ENCODE measurements at regions not wholly inside any gene's neighbourhood (a gene's known extent, or its start where the extent isn't known, plus 50 kb on each side); places are given as distances from the start of the nearest gene placed in this dataset.

GRCh38 chr6:170127151-170127550, 163.7 kb downstream of the DLL1 start:
- no peak overlapping the region for H3K4me3 ChIP-seq (ENCODE audit: low read depth, low read length)
- FAIRE-seq (no peak), DNase-seq (ENCODE audit: low read depth) (no peak)
- no peaks in the 10 kb centered on the region for H3K36me3 ChIP-seq (ENCODE audit: control insufficient read depth, insufficient read depth, low read length)
- no peak for TF ChIP-seq CTCF (IDR thresholded peaks at IDR 0.05; ENCODE audit: insufficient read depth, low read length, severe bottlenecking)
- H3K27me3 ChIP-seq (ENCODE audit: control insufficient read depth, insufficient read depth, low read length), result no peaks in the 10 kb centered on the region

- Histone ChIP-seq H3K36me3 (ENCODE audit: control insufficient read depth, insufficient read depth, low read length) (no peaks in the 10 kb centered on the region), H3K27me3 (ENCODE audit: control insufficient read depth, insufficient read depth, low read length) (no peaks in the 10 kb centered on the region), H3K4me3 (ENCODE audit: low read depth, low read length) (no peak overlapping the region)
- DNase-seq (ENCODE audit: low read depth) (no peak), FAIRE-seq (no peak)
- TF ChIP-seq CTCF (IDR thresholded peaks at IDR 0.05; ENCODE audit: insufficient read depth, low read length, severe bottlenecking), result no peak
These were observed 165.2 kb downstream of the DLL1 start for GRCh38 chr6:170125456-170126300.

- H3K36me3 ChIP-seq (ENCODE audit: control insufficient read depth, insufficient read depth, low read length), result no peaks in the 10 kb centered on the region
- no peaks in the 10 kb centered on the region for H3K27me3 ChIP-seq (ENCODE audit: control insufficient read depth, insufficient read depth, low read length)
- no peak overlapping the region for H3K4me3 ChIP-seq (ENCODE audit: low read depth, low read length)
- FAIRE-seq, result no peak
- peak; percentile 93 for DNase-seq (ENCODE audit: low read depth)
- no peak for TF ChIP-seq CTCF (IDR thresholded peaks at IDR 0.05; ENCODE audit: insufficient read depth, low read length, severe bottlenecking)
These were observed 166.0 kb downstream of the DLL1 start for GRCh38 chr6:170124836-170125235.

GRCh38 chr6:170124150-170124549, 166.7 kb downstream of the DLL1 start:
- H3K36me3 ChIP-seq (ENCODE audit: control insufficient read depth, insufficient read depth, low read length), result no peaks in the 10 kb centered on the region
- no peak overlapping the region for H3K4me3 ChIP-seq (ENCODE audit: low read depth, low read length)
- DNase-seq (ENCODE audit: low read depth) (no peak), FAIRE-seq (no peak)
- no peaks in the 10 kb centered on the region for H3K27me3 ChIP-seq (ENCODE audit: control insufficient read depth, insufficient read depth, low read length)
- no peak for TF ChIP-seq CTCF (IDR thresholded peaks at IDR 0.05; ENCODE audit: insufficient read depth, low read length, severe bottlenecking)

- DNase-seq (ENCODE audit: low read depth) (peak; percentile 49), FAIRE-seq (peak; percentile 7)
- Histone ChIP-seq H3K27me3 (ENCODE audit: control insufficient read depth, insufficient read depth, low read length) (no peaks in the 10 kb centered on the region), H3K4me3 (ENCODE audit: low read depth, low read length) (no peak overlapping the region), H3K36me3 (ENCODE audit: control insufficient read depth, insufficient read depth, low read length) (no peaks in the 10 kb centered on the region)
- TF ChIP-seq CTCF (IDR thresholded peaks at IDR 0.05; ENCODE audit: insufficient read depth, low read length, severe bottlenecking), result no peak
These were observed 168.2 kb downstream of the DLL1 start for GRCh38 chr6:170122651-170123050.
